ENCODE measurements at regions not wholly inside any gene's neighbourhood (a gene's known extent, or its start where the extent isn't known, plus 50 kb on each side); places are given as distances from the start of the nearest gene placed in this dataset.

DNA sequence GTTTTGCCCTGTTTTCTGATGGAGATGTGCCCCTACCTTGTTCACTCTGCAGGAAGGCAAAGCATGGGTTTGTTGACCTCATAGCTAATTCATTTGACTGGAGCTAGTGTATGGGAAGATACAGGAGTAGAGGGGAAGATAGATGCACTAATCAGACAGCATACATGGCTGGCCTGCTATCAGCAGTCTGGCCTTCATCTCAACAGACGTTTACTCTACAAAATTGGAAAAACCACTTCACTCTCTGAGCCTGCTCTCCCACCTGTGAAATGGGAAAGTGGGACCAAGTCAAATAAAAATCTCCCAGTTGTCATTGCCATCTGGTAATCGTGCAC, 235.2 kb upstream of the RAB4A start:
- POLR2A ChIA-PET (ENCODE audit: unreplicated experiment) = no interaction called here
- CTCF ChIA-PET = no interaction called here

DNA sequence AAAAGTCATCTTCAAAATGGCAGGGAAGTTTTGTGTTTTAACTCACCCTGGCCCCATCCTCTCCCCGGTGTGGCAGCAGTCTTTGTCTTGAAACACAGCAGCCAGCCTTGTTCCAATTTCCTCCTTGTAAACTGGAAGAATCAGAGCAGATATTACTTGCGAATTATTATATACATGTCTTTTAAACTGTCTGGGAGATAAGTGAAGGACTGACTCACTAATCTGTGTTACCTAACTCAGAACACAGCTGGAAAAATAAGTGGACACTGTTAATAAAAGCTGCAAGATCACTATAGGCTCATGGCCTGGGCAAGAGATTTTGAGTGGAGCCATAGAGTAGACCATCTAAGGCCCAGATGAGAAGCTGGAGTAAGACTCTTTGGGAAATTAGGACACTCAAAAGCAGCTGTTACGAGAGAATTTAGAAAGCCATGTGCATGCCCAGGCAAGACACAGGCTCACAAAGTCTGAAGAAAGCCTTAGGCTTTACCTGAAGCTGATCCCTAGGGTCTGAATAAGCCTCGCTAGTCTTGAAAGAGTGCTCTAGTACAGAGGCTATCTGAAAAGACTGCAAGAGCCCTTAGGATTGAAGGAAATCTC, 233.0 kb upstream of the RAB4A start:
- H3K4me3 ChIP-seq = no peak overlapping the region
- no peak overlapping the region for H2AFZ ChIP-seq
- peaks cover 58% of the 10 kb centered on the region for H3K27me3 ChIP-seq (ENCODE audit: insufficient read depth, low read depth)
- intact Hi-C loops (cut with micrococcal nuclease; ENCODE audit: unreplicated experiment) = no loop called here
- H3K4me2 ChIP-seq = no peak overlapping the region
- H3F3A ChIP-seq (ENCODE audit: insufficient read depth, low read depth) = no peaks in the 10 kb centered on the region
- DNase-seq = no peak
- H3K4me1 ChIP-seq (replicated peaks; ENCODE audit: insufficient read depth) = no peaks in the 10 kb centered on the region
- no TSS peak for BruUV-seq (replicated peaks)
- H3K79me2 ChIP-seq (ENCODE audit: low read depth) = no peaks in the 10 kb centered on the region
- H3K9me2 ChIP-seq (ENCODE audit: insufficient read depth) = no peaks in the 10 kb centered on the region
- H3K27ac ChIP-seq = no peak overlapping the region
- no peaks in the 10 kb centered on the region for H3K36me3 ChIP-seq (ENCODE audit: low read depth)
- TF ChIP-seq, protein P1, sequence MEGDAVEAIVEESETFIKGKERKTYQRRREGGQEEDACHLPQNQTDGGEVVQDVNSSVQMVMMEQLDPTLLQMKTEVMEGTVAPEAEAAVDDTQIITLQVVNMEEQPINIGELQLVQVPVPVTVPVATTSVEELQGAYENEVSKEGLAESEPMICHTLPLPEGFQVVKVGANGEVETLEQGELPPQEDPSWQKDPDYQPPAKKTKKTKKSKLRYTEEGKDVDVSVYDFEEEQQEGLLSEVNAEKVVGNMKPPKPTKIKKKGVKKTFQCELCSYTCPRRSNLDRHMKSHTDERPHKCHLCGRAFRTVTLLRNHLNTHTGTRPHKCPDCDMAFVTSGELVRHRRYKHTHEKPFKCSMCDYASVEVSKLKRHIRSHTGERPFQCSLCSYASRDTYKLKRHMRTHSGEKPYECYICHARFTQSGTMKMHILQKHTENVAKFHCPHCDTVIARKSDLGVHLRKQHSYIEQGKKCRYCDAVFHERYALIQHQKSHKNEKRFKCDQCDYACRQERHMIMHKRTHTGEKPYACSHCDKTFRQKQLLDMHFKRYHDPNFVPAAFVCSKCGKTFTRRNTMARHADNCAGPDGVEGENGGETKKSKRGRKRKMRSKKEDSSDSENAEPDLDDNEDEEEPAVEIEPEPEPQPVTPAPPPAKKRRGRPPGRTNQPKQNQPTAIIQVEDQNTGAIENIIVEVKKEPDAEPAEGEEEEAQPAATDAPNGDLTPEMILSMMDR (conservative IDR thresholded peaks at IDR 0.05) = no peak
- no peak for TF ChIP-seq EZH2 (IDR thresholded peaks at IDR 0.05; ENCODE audit: low read depth)
- no peaks in the 10 kb centered on the region for H4K20me1 ChIP-seq (ENCODE audit: insufficient read depth)
- ChIA-PET POLR2A (ENCODE audit: unreplicated experiment) (no interaction called here), CTCF (no interaction called here)
- H3K9me3 ChIP-seq (ENCODE audit: insufficient read depth, low read depth) = no peaks in the 10 kb centered on the region

More for the DNA sequence above, 235.2 kb upstream of the RAB4A start:
- no peak overlapping the region for H2AFZ ChIP-seq
- DNase-seq = no peak
- H3K4me2 ChIP-seq = no peak overlapping the region
- H3K9me3 ChIP-seq (ENCODE audit: insufficient read depth, low read depth) = no peaks in the 10 kb centered on the region
- no peaks in the 10 kb centered on the region for H3K36me3 ChIP-seq (ENCODE audit: low read depth)
- H3K4me3 ChIP-seq = no peak overlapping the region
- no peaks in the 10 kb centered on the region for H3K9me2 ChIP-seq (ENCODE audit: insufficient read depth)
- peaks cover 60% of the 10 kb centered on the region for H3K27me3 ChIP-seq (ENCODE audit: insufficient read depth, low read depth)
- H4K20me1 ChIP-seq (ENCODE audit: insufficient read depth) = no peaks in the 10 kb centered on the region
- H3K4me1 ChIP-seq (replicated peaks; ENCODE audit: insufficient read depth) = no peaks in the 10 kb centered on the region
- H3K27ac ChIP-seq = no peak overlapping the region
- H3K79me2 ChIP-seq (ENCODE audit: low read depth) = no peaks in the 10 kb centered on the region
- BruUV-seq (replicated peaks) = no TSS peak
- intact Hi-C loops (cut with micrococcal nuclease; ENCODE audit: unreplicated experiment) = no loop called here
- no peaks in the 10 kb centered on the region for H3F3A ChIP-seq (ENCODE audit: insufficient read depth, low read depth)
- TF ChIP-seq EZH2 (IDR thresholded peaks at IDR 0.05; ENCODE audit: low read depth) = no peak
- TF ChIP-seq, protein P1 (conservative IDR thresholded peaks at IDR 0.05) = no peak

DNA sequence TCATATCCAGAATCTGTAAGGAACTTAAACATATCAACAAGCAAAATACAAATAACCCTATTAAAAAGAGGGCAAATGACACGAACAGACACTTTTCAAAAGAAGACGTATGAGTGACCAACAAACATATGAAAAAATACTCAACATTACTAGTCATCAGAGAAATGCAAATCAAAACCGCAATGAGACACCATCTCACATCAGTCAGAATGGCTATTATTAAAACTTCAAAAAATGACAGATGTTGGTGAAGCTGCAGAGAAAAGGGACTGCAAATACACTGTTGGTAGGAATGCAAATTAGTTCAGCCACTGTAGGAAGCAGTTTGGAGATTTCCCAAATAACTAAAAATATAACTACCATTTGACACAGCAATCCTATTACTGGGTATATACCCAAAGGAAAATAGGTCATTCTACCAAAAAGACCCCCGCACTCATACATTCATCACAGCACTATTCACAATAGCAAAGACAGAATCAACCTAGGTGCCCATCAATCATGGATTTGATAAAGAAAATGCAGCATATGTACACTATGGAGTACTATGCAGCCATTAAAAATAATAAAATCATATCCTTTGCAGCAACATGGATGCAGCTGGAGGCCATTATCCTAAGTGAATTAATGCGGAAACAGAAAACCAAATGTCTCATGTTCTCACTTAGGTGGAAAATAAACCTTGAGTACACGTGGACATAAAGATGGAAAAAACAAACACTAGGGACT, 230.1 kb upstream of the RAB4A start:
- no peaks in the 10 kb centered on the region for H3K9me3 ChIP-seq (ENCODE audit: insufficient read depth, low read depth)
- BruUV-seq (replicated peaks) = no TSS peak
- no peak overlapping the region for H3K27ac ChIP-seq
- POLR2A ChIA-PET (ENCODE audit: unreplicated experiment) = no interaction called here
- DNase-seq = no peak
- no peaks in the 10 kb centered on the region for H3K4me1 ChIP-seq (replicated peaks; ENCODE audit: insufficient read depth)
- no peak overlapping the region for H2AFZ ChIP-seq
- H4K20me1 ChIP-seq (ENCODE audit: insufficient read depth) = no peaks in the 10 kb centered on the region
- no peak overlapping the region for H3K4me2 ChIP-seq
- H3K36me3 ChIP-seq (ENCODE audit: low read depth) = no peaks in the 10 kb centered on the region
- H3K27me3 ChIP-seq (ENCODE audit: insufficient read depth, low read depth) = peaks cover 75% of the 10 kb centered on the region
- no peaks in the 10 kb centered on the region for H3F3A ChIP-seq (ENCODE audit: insufficient read depth, low read depth)
- no peak for TF ChIP-seq EZH2 (IDR thresholded peaks at IDR 0.05; ENCODE audit: low read depth)
- TF ChIP-seq, protein P1 (conservative IDR thresholded peaks at IDR 0.05) = no peak
- intact Hi-C loops (cut with micrococcal nuclease; ENCODE audit: unreplicated experiment) = no loop called here
- no peaks in the 10 kb centered on the region for H3K79me2 ChIP-seq (ENCODE audit: low read depth)
- no peaks in the 10 kb centered on the region for H3K9me2 ChIP-seq (ENCODE audit: insufficient read depth)
- H3K4me3 ChIP-seq = no peak overlapping the region
- CTCF ChIA-PET = no interaction called here

All from PC-9 (cell line).